Prostate gland (tissue), 2 donors: ENCODE measurements at regions not wholly inside any gene's neighbourhood (a gene's known extent, or its start where the extent isn't known, plus 50 kb on each side); places are given as distances from the start of the nearest gene placed in this dataset.

Experiments used
- DNase-seq: peaks from one replicate; pipeline ENCODE4 v3.0.0-alpha.2; 2019; ENCODE audit warnings: low spot score
- H3K27ac ChIP-seq, 2 donors: fragments of 200-600 bp; sonication (generic); 2 replicates each; pipeline ENCODE4 v1.5.1; 2017 to 2019
- H3K27me3 ChIP-seq: fragments of 200-600 bp; sonication (generic); replicated peaks from 2 replicates; pipeline ENCODE4 v1.5.1; 2019; ENCODE audit not compliant: insufficient read depth
- H3K36me3 ChIP-seq, 2 donors: fragments of 200-600 bp; sonication (generic); 1 replicate in 1 of 2; 2 replicates in 1 of 2; pipeline versions ENCODE4 v1.5.1 to v1.8.1; 2017 to 2019
- H3K4me1 ChIP-seq: fragments of 200-600 bp; sonication (generic); replicated peaks from 2 replicates; pipeline ENCODE4 v1.5.1; 2019
- H3K4me3 ChIP-seq, 2 donors: fragments of 200-600 bp; sonication (generic); 2 replicates each; pipeline ENCODE4 v1.5.1; 2017 to 2019
- H3K9me3 ChIP-seq: fragments of 200-600 bp; sonication (generic); 2 replicates; pipeline ENCODE4 v1.5.1; 2017
- POLR2A ChIP-seq: fragments of 450-650 bp; IDR thresholded peaks from one replicate; pipeline ENCODE4 v1.6.1; 2016; ENCODE audit warnings: antibody characterized with exemption, mild to moderate bottlenecking
- POLR2AphosphoS5 ChIP-seq: sonication (generic); formaldehyde crosslinking; IDR thresholded peaks from one replicate; pipeline ENCODE4 v1.6.1; 2017; ENCODE audit warnings: antibody characterized with exemption
- WGBS: methylation state at CpG from one replicate; pipeline ENCODE4 v1.1.5; 2018; 5-methylcytosine and 5-hydroxymethylcytosine counted together
- intact Hi-C: fragments of 100-400 bp; cut with DNase I; formaldehyde crosslinking; loops from one replicate; pipeline ENCODE4 v1.14.2; 2022
- TF ChIP-seq, protein P1 (sequence below), 4 experiments: fragments of 200-600 bp in 2 of 4; fragments of 450-650 bp in 2 of 4; sonication (generic) in 2 of 4; IDR thresholded peaks; 1 replicate in 3 of 4; 2 replicates in 1 of 4; pipeline ENCODE4 v1.5.1; 2016 to 2019; ENCODE audit warnings: antibody characterized with exemption in 4 of 4, mild to moderate bottlenecking in 2 of 4, moderate library complexity in 2 of 4

DNA sequence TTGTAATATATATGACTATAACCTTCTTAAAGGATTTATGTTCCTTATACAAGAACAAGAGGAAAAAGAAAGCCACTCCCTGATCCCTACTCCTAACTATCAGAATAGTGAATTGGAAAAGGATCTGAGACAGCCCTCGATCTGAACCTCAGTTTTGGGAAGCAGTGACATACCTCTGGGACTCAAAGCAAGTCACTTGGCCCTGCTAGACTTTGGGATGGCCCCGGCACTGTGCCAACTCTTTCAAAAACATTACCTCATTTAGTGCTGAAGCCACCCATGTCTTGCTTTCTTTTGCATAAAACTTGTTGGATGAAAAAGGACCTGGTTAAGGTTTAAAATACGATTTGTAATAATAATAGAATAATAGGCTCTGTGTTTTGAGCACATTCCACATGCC, 447.3 kb downstream of the FGF9 start:
- TF ChIP-seq, protein P1, sequence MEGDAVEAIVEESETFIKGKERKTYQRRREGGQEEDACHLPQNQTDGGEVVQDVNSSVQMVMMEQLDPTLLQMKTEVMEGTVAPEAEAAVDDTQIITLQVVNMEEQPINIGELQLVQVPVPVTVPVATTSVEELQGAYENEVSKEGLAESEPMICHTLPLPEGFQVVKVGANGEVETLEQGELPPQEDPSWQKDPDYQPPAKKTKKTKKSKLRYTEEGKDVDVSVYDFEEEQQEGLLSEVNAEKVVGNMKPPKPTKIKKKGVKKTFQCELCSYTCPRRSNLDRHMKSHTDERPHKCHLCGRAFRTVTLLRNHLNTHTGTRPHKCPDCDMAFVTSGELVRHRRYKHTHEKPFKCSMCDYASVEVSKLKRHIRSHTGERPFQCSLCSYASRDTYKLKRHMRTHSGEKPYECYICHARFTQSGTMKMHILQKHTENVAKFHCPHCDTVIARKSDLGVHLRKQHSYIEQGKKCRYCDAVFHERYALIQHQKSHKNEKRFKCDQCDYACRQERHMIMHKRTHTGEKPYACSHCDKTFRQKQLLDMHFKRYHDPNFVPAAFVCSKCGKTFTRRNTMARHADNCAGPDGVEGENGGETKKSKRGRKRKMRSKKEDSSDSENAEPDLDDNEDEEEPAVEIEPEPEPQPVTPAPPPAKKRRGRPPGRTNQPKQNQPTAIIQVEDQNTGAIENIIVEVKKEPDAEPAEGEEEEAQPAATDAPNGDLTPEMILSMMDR (IDR thresholded peaks at IDR 0.05) = no peak
- TF ChIP-seq POLR2A (no peak), POLR2AphosphoS5 (no peak)
- intact Hi-C loops = no loop called here
- Histone ChIP-seq H3K27ac (no peak overlapping the region), H3K27me3 (no peaks in the 10 kb centered on the region), H3K9me3 (no peaks in the 10 kb centered on the region), H3K4me3 (no peak overlapping the region), H3K4me1 (no peaks in the 10 kb centered on the region), H3K36me3 (no peaks in the 10 kb centered on the region)
- 66% methylated on average over 3 of the region's 3 CpGs for WGBS
- DNase-seq = no peak

DNA sequence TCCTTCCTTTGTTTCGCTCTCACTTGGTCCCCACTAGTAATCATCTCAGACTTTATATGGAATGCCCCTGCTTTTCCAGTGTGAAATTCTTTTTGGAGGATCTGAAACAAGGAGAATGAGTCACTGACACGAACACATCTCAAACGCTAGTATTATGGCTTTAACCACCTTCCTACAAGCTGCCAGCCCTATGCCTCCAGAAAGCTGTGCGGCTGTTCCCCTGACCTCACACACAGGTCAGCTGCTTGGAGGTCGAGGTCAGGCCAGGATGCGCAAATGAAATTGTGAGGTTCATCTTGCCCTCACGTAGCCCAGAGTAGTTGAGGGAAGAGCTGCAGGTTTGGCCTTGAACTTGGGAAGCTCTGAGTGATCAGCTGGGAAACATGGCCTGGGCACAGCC, 449.8 kb downstream of the FGF9 start:
- WGBS = 83% methylated on average over 7 of the region's 7 CpGs

DNA sequence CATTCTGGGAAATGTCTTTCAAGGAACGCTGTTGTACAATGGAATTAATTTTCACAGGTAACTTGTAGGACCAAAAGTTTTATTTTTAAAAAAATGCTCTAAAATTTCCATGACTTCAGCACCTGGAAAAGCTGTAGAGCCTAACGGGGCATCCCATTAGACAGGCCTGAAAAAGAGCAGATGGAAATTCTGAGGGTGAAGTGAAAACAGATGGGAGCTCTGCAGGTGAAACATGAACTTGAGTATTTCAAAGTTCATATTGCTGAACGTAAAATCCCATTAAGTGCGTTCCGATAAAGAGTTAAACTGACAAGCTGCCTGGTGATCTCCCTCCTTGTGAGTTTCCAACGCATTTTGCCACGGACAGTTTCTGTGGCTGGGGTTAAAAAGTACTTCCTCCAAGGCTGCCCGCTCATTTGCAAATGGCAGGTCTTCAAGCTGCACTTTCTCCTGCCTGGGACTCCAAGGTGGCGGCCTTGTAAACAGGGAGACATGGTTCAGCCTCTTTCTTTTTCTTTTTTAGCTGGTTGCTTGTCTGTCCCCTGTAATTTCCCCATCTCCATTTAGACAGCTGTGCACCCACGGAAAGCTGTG, 450.4 kb downstream of the FGF9 start:
- no peaks in the 10 kb centered on the region for H3K27me3 ChIP-seq
- no peak overlapping the region for H3K27ac ChIP-seq
- 71% methylated on average over 10 of the region's 10 CpGs for WGBS
- no peak for DNase-seq
- TF ChIP-seq POLR2A (no peak), POLR2AphosphoS5 (no peak)
- TF ChIP-seq, protein P1 (IDR thresholded peaks at IDR 0.05) = no peak
- intact Hi-C loops = no loop called here
- H3K36me3 ChIP-seq = no peaks in the 10 kb centered on the region
- H3K4me1 ChIP-seq = no peaks in the 10 kb centered on the region
- no peak overlapping the region for H3K4me3 ChIP-seq
- H3K9me3 ChIP-seq = no peaks in the 10 kb centered on the region

More for the DNA sequence above, 449.8 kb downstream of the FGF9 start:
- H3K9me3 ChIP-seq = no peaks in the 10 kb centered on the region
- DNase-seq = no peak
- no peak overlapping the region for H3K4me3 ChIP-seq
- no peaks in the 10 kb centered on the region for H3K4me1 ChIP-seq
- no peak overlapping the region for H3K27ac ChIP-seq
- no peak for TF ChIP-seq POLR2A
- TF ChIP-seq POLR2AphosphoS5 = no peak
- TF ChIP-seq, protein P1 (IDR thresholded peaks at IDR 0.05) = no peak
- H3K36me3 ChIP-seq = no peaks in the 10 kb centered on the region
- intact Hi-C loops = no loop called here
- H3K27me3 ChIP-seq = no peaks in the 10 kb centered on the region

DNA sequence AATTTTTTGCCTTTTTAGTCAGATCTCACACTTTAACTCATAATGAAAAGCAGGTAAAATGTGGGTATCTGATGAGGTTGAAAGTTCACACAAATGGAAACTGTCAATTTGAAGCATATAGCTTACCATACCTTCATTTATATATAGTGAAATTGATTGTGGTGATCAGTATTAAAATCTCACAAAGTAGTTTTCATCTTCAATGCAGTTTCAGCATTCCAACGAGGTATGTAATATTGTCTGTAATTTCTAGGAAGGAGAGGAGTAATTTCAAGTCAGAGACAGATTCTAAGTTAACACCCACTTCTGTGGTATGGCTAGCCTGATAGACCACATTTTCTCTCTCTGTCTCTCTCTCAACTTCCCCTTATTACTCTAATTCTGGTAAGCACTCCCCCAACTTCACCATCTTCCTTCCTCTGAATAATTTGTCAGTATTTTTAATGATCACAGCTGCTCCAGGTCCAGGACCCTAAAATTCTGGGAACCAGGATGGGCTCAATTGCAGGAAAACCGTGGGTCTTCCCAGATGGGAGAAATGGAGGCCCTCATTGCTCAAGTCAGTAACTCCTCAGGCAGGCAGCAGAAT, 455.7 kb downstream of the FGF9 start:
- Histone ChIP-seq H3K4me3 (no peak overlapping the region), H3K36me3 (no peaks in the 10 kb centered on the region), H3K27ac (no peak overlapping the region), H3K27me3 (no peaks in the 10 kb centered on the region), H3K9me3 (no peaks in the 10 kb centered on the region), H3K4me1 (no peaks in the 10 kb centered on the region)
- intact Hi-C loops = no loop called here
- no peak for DNase-seq
- TF ChIP-seq POLR2AphosphoS5 (no peak), POLR2A (no peak)
- TF ChIP-seq, protein P1 (IDR thresholded peaks at IDR 0.05) = no peak
- 40% methylated on average over 2 of the region's 2 CpGs for WGBS
